Heart right ventricle (tissue), 16 donors: ENCODE measurements at regions not wholly inside any gene's neighbourhood (a gene's known extent, or its start where the extent isn't known, plus 50 kb on each side); places are given as distances from the start of the nearest gene placed in this dataset.
"Not testable (repeated sequence)": the region's sequence is repeated elsewhere in the genome, so short reads cannot be mapped to it uniquely, and the experiment has no call there.

Experiments used
- ATAC-seq, 8 donors: fragments of 200-7000 bp; cut with Tn5 transposase; one replicate each; pipeline ENCODE4 v1.9.1; 2020; ENCODE audit warnings: mild to moderate bottlenecking in 8 of 8, moderate library complexity in 8 of 8, moderate number of reproducible peaks in 1 of 8
- DNase-seq, 2 donors: peaks; one replicate each; pipeline ENCODE4 v3.0.0-alpha.2; 2020
- H3K27ac ChIP-seq, 10 donors: fragments of 200-600 bp; sonication (generic) in 2 of 10; one replicate each; pipeline versions ENCODE4 v1.5.0 to v1.8.0; 2020 to 2022; ENCODE audit warnings: mild to moderate bottlenecking in 3 of 10
- H3K27me3 ChIP-seq, 7 donors: fragments of 200-600 bp; one replicate each; pipeline ENCODE4 v1.8.0; 2021 to 2022; ENCODE audit warnings: mild to moderate bottlenecking in 2 of 7
- H3K36me3 ChIP-seq, 9 donors: fragments of 200-600 bp; sonication (generic) in 1 of 9; one replicate each; pipeline versions ENCODE4 v1.5.0 to v1.8.0; 2020 to 2022; ENCODE audit warnings: mild to moderate bottlenecking in 2 of 9
- H3K4me1 ChIP-seq, 9 donors: fragments of 200-600 bp; sonication (generic) in 1 of 9; one replicate each; pipeline versions ENCODE4 v1.5.0 to v1.8.0; 2020 to 2022; ENCODE audit warnings: mild to moderate bottlenecking in 4 of 9
- H3K4me3 ChIP-seq, 10 donors: fragments of 200-600 bp; sonication (generic) in 2 of 10; one replicate each; pipeline versions ENCODE4 v1.5.0 to v1.8.0; 2020 to 2022; ENCODE audit warnings: mild to moderate bottlenecking in 7 of 10, moderate library complexity in 2 of 10
- H3K9me3 ChIP-seq, 11 donors: fragments of 200-600 bp in 10 of 11; sonication (generic) in 2 of 11; one replicate each; pipeline versions ENCODE4 v1.5.0 to v1.8.0; 2013 to 2022; ENCODE audit warnings: mild to moderate bottlenecking in 2 of 11, control low read depth in 1 of 11, moderate library complexity in 1 of 11
- WGBS, 2 donors: extraction: QIAGEN DNeasy Blood & Tissue Kit; methylation state at CpG; one replicate each; pipeline ENCODE4 v1.1.7; 2013; ENCODE audit warnings: inconsistent platforms in 1 of 2; 5-methylcytosine and 5-hydroxymethylcytosine counted together
- intact Hi-C, 10 donors: fragments of 100-400 bp; cut with DNase I; formaldehyde crosslinking; loops; one replicate each; pipeline versions ENCODE4 v1.11.1 to v1.14.2; 2022
- TF ChIP-seq, protein P1 (sequence below), 9 donors: fragments of 200-600 bp; sonication (generic) in 2 of 9; IDR thresholded peaks; one replicate each; pipeline versions ENCODE4 v1.5.0 to v1.8.0; 2021 to 2022; ENCODE audit warnings: antibody characterized with exemption in 9 of 9, mild to moderate bottlenecking in 5 of 9, moderate library complexity in 1 of 9
- donor health status: Arrhythmogenic right ventricular cardiomyopathy.
- donor health status: ischemic (EF 13 %, LVEDD 7.1; RV severe dilation, severe dysfunction).
- donor health status: healthy with polysubstance abuse.
- donor health status: DM: no; HTN: yes; CAD: no.
- donor health status: DM: no; HTN: no; CAD: no.
- donor health status: ischemic (EF 25% LVEDD 6.9; RV normal size, moderate dysfunction).
- donor health status: ischemic (EF 25% LVEDD 5.7; RV mildly dilated, moderate dysfunction).
- donor health status: healthy.
- donor health status: DM: yes; HTN: yes; CAD: no.
- donor health status: Ischemic cardiomyopathy.
- donor health status: ischemic (EF 35%, LVEDD 5.7; RV mildly dilated, moderate dysfunction).
- donor health status: nonischemic (EF 11% LVEDD 7.7; RV severe dilation, severe dysfunction).
- donor health status: DM: yes; HTN: yes; CAD: no.
- donor health status: PGD.
- donor health status: ischemic (EF 29% LVEDD 5.4; RV normal size, mild dysfunction).
- donor health status: nonischemic (EF 23%, LVEDD 6.1; RV moderate dilation, normal function).

DNA sequence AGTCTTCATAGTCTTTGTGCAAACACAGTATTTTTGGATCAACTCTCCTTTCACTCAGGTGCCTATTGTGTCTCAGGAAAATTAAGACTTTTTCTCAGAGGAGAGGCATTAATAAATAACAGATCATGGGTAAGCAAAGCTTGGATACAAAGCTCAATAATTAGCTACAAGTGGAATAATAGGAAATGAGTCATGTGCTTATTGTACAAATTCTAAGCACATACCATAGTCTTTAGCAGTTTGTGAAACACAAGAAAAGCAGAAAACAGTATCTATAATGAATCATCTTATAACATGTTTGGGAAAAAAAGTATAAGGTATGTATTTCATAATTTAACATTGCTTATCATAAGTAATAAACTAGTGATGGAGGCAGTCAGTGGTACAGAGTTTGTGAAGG, 477.0 kb downstream of the CDH10 start:
- no peaks in the 10 kb centered on the region for H3K27me3 ChIP-seq
- no peaks in the 10 kb centered on the region for H3K4me1 ChIP-seq
- H3K9me3 ChIP-seq = no peaks in the 10 kb centered on the region
- ATAC-seq = no peak
- no peak for DNase-seq
- intact Hi-C loops = no loop called here
- H3K4me3 ChIP-seq = no peak overlapping the region
- H3K36me3 ChIP-seq = no peaks in the 10 kb centered on the region
- TF ChIP-seq, protein P1, sequence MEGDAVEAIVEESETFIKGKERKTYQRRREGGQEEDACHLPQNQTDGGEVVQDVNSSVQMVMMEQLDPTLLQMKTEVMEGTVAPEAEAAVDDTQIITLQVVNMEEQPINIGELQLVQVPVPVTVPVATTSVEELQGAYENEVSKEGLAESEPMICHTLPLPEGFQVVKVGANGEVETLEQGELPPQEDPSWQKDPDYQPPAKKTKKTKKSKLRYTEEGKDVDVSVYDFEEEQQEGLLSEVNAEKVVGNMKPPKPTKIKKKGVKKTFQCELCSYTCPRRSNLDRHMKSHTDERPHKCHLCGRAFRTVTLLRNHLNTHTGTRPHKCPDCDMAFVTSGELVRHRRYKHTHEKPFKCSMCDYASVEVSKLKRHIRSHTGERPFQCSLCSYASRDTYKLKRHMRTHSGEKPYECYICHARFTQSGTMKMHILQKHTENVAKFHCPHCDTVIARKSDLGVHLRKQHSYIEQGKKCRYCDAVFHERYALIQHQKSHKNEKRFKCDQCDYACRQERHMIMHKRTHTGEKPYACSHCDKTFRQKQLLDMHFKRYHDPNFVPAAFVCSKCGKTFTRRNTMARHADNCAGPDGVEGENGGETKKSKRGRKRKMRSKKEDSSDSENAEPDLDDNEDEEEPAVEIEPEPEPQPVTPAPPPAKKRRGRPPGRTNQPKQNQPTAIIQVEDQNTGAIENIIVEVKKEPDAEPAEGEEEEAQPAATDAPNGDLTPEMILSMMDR (IDR thresholded peaks at IDR 0.05) = no peak
- no peak overlapping the region for H3K27ac ChIP-seq

DNA sequence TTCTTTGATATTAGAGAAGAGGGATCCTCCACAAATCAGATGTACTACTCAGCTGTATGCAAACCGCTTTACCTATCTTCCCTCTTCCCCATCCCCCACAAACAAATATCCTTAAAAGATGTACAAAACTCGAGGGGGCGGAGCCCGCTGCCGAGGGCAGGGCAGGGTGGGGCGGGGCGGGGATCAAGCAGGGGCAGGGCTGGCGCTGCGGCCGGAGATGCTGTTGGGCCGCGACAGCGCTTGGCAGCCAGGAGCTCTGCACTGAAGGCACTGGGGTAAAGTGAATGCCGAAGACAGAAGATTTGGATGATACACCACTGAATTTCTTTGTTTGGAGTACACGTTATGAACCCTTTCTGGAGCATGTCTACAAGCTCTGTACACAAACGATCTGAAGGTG, 474.8 kb downstream of the CDH10 start:
- no peak overlapping the region for H3K27ac ChIP-seq
- ATAC-seq = no peak
- H3K4me3 ChIP-seq = no peak overlapping the region
- no peaks in the 10 kb centered on the region for H3K9me3 ChIP-seq
- TF ChIP-seq, protein P1 (IDR thresholded peaks at IDR 0.05) = no peak
- no peaks in the 10 kb centered on the region for H3K4me1 ChIP-seq
- WGBS, 2 donors = 91 to 92% methylated on average over 16 of the region's 16 CpGs
- no peak for DNase-seq
- H3K36me3 ChIP-seq = no peaks in the 10 kb centered on the region
- H3K27me3 ChIP-seq = no peaks in the 10 kb centered on the region
- intact Hi-C loops = no loop called here

DNA sequence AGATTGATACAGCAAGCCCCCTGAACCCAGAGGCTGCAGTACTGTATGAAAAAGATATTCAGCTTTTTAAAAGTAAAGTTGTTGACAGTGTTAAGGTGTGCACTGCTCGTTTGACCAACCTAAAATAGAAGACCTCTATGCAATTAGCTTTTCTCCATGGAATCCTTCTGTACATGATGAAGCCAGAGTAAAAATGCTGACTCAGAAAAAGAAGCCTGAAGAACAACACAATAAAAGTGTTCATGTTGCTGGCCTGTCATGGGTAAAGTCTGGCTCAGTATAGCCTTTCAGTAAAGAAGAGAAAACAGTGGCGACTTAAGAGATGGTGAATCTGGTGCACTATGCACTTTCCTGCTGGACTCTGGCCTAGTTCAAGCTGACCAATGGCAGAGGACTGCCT, 473.8 kb downstream of the CDH10 start:
- ATAC-seq = not testable (repeated sequence)
- WGBS, 2 donors = 68 to 74% methylated on average over 2 of the region's 2 CpGs

DNA sequence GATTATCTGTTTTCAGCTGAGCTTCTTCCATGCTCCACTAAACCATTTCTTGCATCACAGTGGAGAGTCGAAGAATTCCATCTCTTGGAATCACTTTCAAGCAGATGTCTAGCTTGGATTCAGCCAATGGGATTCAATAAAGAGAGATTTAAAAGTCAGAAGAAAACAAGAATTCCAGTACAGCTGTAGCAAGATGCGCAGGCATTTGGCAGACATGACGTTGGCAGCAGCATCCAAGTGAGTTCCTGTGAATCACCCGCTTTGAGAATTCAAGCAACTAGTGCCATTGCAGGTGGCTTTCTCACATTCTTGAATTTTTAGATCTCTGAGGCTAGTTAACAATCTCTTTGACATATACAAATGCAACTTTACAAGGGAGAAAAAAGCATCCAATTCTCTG, 467.0 kb downstream of the CDH10 start:
- TF ChIP-seq, protein P1 (IDR thresholded peaks at IDR 0.05) = no peak
- Histone ChIP-seq H3K27ac (no peak overlapping the region), H3K27me3 (no peaks in the 10 kb centered on the region), H3K9me3 (peaks cover 0 to 17% (median 0%) of the 10 kb centered on the region in 11 donors), H3K36me3 (no peaks in the 10 kb centered on the region), H3K4me3 (no peak overlapping the region), H3K4me1 (no peaks in the 10 kb centered on the region)
- WGBS, 2 donors = 74 to 82% methylated on average over 4 of the region's 4 CpGs
- ATAC-seq = no peak
- DNase-seq = no peak
- intact Hi-C loops = no loop called here

More for the DNA sequence above, 473.8 kb downstream of the CDH10 start:
- H3K4me1 ChIP-seq, H3K9me3 ChIP-seq, intact Hi-C loops, H3K27ac ChIP-seq, H3K27me3 ChIP-seq, H3K4me3 ChIP-seq, H3K36me3 ChIP-seq, DNase-seq: not testable (repeated sequence)

DNA sequence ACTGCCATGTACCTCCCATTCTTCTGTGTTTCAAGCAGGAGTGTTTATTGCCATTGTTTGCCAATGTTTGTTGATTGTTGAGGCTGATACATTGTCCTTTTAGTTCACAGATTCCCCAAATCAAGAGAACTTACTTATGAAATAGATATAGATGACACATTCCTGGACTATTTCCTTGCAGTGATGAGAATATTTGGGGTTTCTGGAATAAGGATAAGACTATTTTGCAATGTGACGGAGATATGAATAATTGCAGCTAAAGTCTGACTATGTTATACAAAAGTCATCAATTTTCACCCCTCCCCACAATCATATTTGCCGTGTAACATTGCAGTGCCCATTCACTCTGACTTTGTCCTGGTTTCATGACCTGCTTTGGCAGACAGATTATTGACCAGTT, 460.8 kb downstream of the CDH10 start:
- intact Hi-C loops = no loop called here
- H3K4me3 ChIP-seq = no peak overlapping the region
- ATAC-seq (no peak), DNase-seq (no peak)
- H3K27ac ChIP-seq = no peak overlapping the region
- H3K9me3 ChIP-seq = peaks cover 0 to 11% (median 0%) of the 10 kb centered on the region in 11 donors
- H3K4me1 ChIP-seq = no peaks in the 10 kb centered on the region
- H3K27me3 ChIP-seq = no peaks in the 10 kb centered on the region
- H3K36me3 ChIP-seq = no peaks in the 10 kb centered on the region
- TF ChIP-seq, protein P1 (IDR thresholded peaks at IDR 0.05) = no peak
- WGBS, 2 donors = 86 to 92% methylated on average over 2 of the region's 2 CpGs
